DOHH2 (cell line): ENCODE measurements at regions not wholly inside any gene's neighbourhood (a gene's known extent, or its start where the extent isn't known, plus 50 kb on each side); places are given as distances from the start of the nearest gene placed in this dataset.

Source experiments
- EZH2phosphoT487 ChIP-seq: fragments of 200-600 bp; sonication (generic); IDR thresholded peaks from 2 replicates; pipeline ENCODE4 v1.6.1; 2017; ENCODE audit warnings: borderline replicate concordance, mild to moderate bottlenecking, antibody characterized with exemption, low read length, moderate library complexity, mixed read lengths
- TF ChIP-seq, protein P1 (sequence below): fragments of 200-600 bp; sonication (generic); IDR thresholded peaks from one replicate; pipeline ENCODE4 v1.5.1; 2014; ENCODE audit warnings: antibody characterized with exemption, mild to moderate bottlenecking, low read depth, low read length; ENCODE audit not compliant: poor library complexity, severe bottlenecking

- TF ChIP-seq, protein P1, sequence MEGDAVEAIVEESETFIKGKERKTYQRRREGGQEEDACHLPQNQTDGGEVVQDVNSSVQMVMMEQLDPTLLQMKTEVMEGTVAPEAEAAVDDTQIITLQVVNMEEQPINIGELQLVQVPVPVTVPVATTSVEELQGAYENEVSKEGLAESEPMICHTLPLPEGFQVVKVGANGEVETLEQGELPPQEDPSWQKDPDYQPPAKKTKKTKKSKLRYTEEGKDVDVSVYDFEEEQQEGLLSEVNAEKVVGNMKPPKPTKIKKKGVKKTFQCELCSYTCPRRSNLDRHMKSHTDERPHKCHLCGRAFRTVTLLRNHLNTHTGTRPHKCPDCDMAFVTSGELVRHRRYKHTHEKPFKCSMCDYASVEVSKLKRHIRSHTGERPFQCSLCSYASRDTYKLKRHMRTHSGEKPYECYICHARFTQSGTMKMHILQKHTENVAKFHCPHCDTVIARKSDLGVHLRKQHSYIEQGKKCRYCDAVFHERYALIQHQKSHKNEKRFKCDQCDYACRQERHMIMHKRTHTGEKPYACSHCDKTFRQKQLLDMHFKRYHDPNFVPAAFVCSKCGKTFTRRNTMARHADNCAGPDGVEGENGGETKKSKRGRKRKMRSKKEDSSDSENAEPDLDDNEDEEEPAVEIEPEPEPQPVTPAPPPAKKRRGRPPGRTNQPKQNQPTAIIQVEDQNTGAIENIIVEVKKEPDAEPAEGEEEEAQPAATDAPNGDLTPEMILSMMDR: no peak
- TF ChIP-seq EZH2phosphoT487: no peak
Observed at GRCh38 chr1:56160773-56161315, 418.5 kb downstream of the PLPP3 start.
